ENCODE measurements at regions not wholly inside any gene's neighbourhood (a gene's known extent, or its start where the extent isn't known, plus 50 kb on each side); places are given as distances from the start of the nearest gene placed in this dataset.

GRCh38 chr4:175412161-175412560, 399.9 kb downstream of the GPM6A start:
- H3K4me3 ChIP-seq: no peak overlapping the region
- H3K9ac ChIP-seq (ENCODE audit: insufficient read depth in 1 of 2, low read length in 2 of 2): no peak overlapping the region
- DNase-seq (no peak), ATAC-seq (ENCODE audit: insufficient read depth, low FRiP score) (no peak)
- no peaks in the 10 kb centered on the region for H3K27me3 ChIP-seq (ENCODE audit: control insufficient read depth in 3 of 3, insufficient read depth in 3 of 3, low read length in 2 of 3)
- H3K36me3 ChIP-seq (ENCODE audit: control insufficient read depth in 4 of 4, insufficient read depth in 4 of 4, low read length in 4 of 4): no peaks in the 10 kb centered on the region
- no peak for TF ChIP-seq CTCF (IDR thresholded peaks at IDR 0.05; ENCODE audit: control extremely low read depth, extremely low read depth)
- peaks cover 0 to 3% (median under 1%) of the 10 kb centered on the region in 4 donors for H3K9me3 ChIP-seq (ENCODE audit: control insufficient read depth in 4 of 4, insufficient read depth in 3 of 4, low read length in 3 of 4)
- H3K27ac ChIP-seq (ENCODE audit: low read depth in 1 of 2, low read length in 1 of 2): no peak overlapping the region
- WGBS, 2 donors: 44 to 59% methylated on average over 3 of the region's 3 CpGs
- no peaks in the 10 kb centered on the region for H3K4me1 ChIP-seq (ENCODE audit: control insufficient read depth in 5 of 5, insufficient read depth in 5 of 5, low read length in 5 of 5)

- H3K9me3 ChIP-seq (ENCODE audit: control insufficient read depth in 4 of 4, insufficient read depth in 3 of 4, low read length in 3 of 4): peaks cover 0 to 3% (median under 1%) of the 10 kb centered on the region in 4 donors
- 24 to 56% methylated on average over 2 of the region's 2 CpGs for WGBS, 2 donors
- no peak overlapping the region for H3K4me3 ChIP-seq
These were observed 399.3 kb downstream of the GPM6A start for GRCh38 chr4:175412746-175413145.

GRCh38 chr4:175413561-175413960, 398.5 kb downstream of the GPM6A start:
- no peak overlapping the region for H3K27ac ChIP-seq (ENCODE audit: low read depth in 1 of 2, low read length in 1 of 2)
- no peaks in the 10 kb centered on the region for H3K36me3 ChIP-seq (ENCODE audit: control insufficient read depth in 4 of 4, insufficient read depth in 4 of 4, low read length in 4 of 4)
- H3K4me1 ChIP-seq (ENCODE audit: control insufficient read depth in 5 of 5, insufficient read depth in 5 of 5, low read length in 5 of 5): no peaks in the 10 kb centered on the region
- WGBS, 2 donors: 46 to 72% methylated on average over 5 of the region's 5 CpGs
- no peak for TF ChIP-seq CTCF (IDR thresholded peaks at IDR 0.05; ENCODE audit: control extremely low read depth, extremely low read depth)
- DNase-seq (no peak), ATAC-seq (ENCODE audit: insufficient read depth, low FRiP score) (no peak)
- peaks cover 0 to 3% (median under 1%) of the 10 kb centered on the region in 4 donors for H3K9me3 ChIP-seq (ENCODE audit: control insufficient read depth in 4 of 4, insufficient read depth in 3 of 4, low read length in 3 of 4)
- H3K4me3 ChIP-seq: no peak overlapping the region
- H3K9ac ChIP-seq (ENCODE audit: insufficient read depth in 1 of 2, low read length in 2 of 2): no peak overlapping the region
- H3K27me3 ChIP-seq (ENCODE audit: control insufficient read depth in 3 of 3, insufficient read depth in 3 of 3, low read length in 2 of 3): no peaks in the 10 kb centered on the region

More at GRCh38 chr4:175412746-175413145, 399.3 kb downstream of the GPM6A start:
- no peak overlapping the region for H3K27ac ChIP-seq (ENCODE audit: low read depth in 1 of 2, low read length in 1 of 2)
- DNase-seq (no peak), ATAC-seq (ENCODE audit: insufficient read depth, low FRiP score) (no peak)
- H3K27me3 ChIP-seq (ENCODE audit: control insufficient read depth in 3 of 3, insufficient read depth in 3 of 3, low read length in 2 of 3): no peaks in the 10 kb centered on the region
- no peaks in the 10 kb centered on the region for H3K4me1 ChIP-seq (ENCODE audit: control insufficient read depth in 5 of 5, insufficient read depth in 5 of 5, low read length in 5 of 5)
- no peak for TF ChIP-seq CTCF (IDR thresholded peaks at IDR 0.05; ENCODE audit: control extremely low read depth, extremely low read depth)
- no peak overlapping the region for H3K9ac ChIP-seq (ENCODE audit: insufficient read depth in 1 of 2, low read length in 2 of 2)
- H3K36me3 ChIP-seq (ENCODE audit: control insufficient read depth in 4 of 4, insufficient read depth in 4 of 4, low read length in 4 of 4): no peaks in the 10 kb centered on the region

GRCh38 chr4:175414602-175415001, 397.5 kb downstream of the GPM6A start:
- DNase-seq (no peak), ATAC-seq (ENCODE audit: insufficient read depth, low FRiP score) (no peak)
- Histone ChIP-seq H3K27ac (ENCODE audit: low read depth in 1 of 2, low read length in 1 of 2) (no peak overlapping the region), H3K4me3 (no peak overlapping the region), H3K27me3 (ENCODE audit: control insufficient read depth in 3 of 3, insufficient read depth in 3 of 3, low read length in 2 of 3) (no peaks in the 10 kb centered on the region), H3K9ac (ENCODE audit: insufficient read depth in 1 of 2, low read length in 2 of 2) (no peak overlapping the region), H3K9me3 (ENCODE audit: control insufficient read depth in 4 of 4, insufficient read depth in 3 of 4, low read length in 3 of 4) (peaks cover 0 to 3% (median under 1%) of the 10 kb centered on the region in 4 donors), H3K4me1 (ENCODE audit: control insufficient read depth in 5 of 5, insufficient read depth in 5 of 5, low read length in 5 of 5) (no peaks in the 10 kb centered on the region), H3K36me3 (ENCODE audit: control insufficient read depth in 4 of 4, insufficient read depth in 4 of 4, low read length in 4 of 4) (no peaks in the 10 kb centered on the region)
- no peak for TF ChIP-seq CTCF (IDR thresholded peaks at IDR 0.05; ENCODE audit: control extremely low read depth, extremely low read depth)
- 83 to 88% methylated on average over 2 of the region's 2 CpGs for WGBS, 2 donors
